PC-3 (cell line): ENCODE measurements at regions not wholly inside any gene's neighbourhood (a gene's known extent, or its start where the extent isn't known, plus 50 kb on each side); places are given as distances from the start of the nearest gene placed in this dataset.

ENCODE experiments used
- CTCF ChIP-seq: fragments of 300-600 bp; sonication (generic); conservative IDR thresholded peaks from 2 replicates; pipeline ENCODE4 v1.5.1; 2017; ENCODE audit warnings: antibody characterized with exemption, low read depth, mild to moderate bottlenecking, low read length
- EZH2 ChIP-seq: fragments of 300-600 bp; sonication (generic); IDR thresholded peaks from one replicate; pipeline ENCODE4 v1.6.1; 2017; ENCODE audit warnings: antibody characterized with exemption, mild to moderate bottlenecking, low read length; ENCODE audit not compliant: unreplicated experiment
- EZH2phosphoT487 ChIP-seq: fragments of 300-600 bp; sonication (generic); IDR thresholded peaks from 2 replicates; pipeline ENCODE4 v1.6.1; 2018; ENCODE audit warnings: mild to moderate bottlenecking, antibody characterized with exemption, low read length, borderline replicate concordance

- TF ChIP-seq CTCF (no peak), EZH2phosphoT487 (no peak), EZH2 (no peak)
Measured at GRCh38 chr5:124065508-124065907, 553.5 kb downstream of the CSNK1G3 start.
